Mesendoderm (in vitro differentiated cells): ENCODE measurements at regions not wholly inside any gene's neighbourhood (a gene's known extent, or its start where the extent isn't known, plus 50 kb on each side); places are given as distances from the start of the nearest gene placed in this dataset.

ENCODE experiments used
- DNase-seq: peaks from one replicate; pipeline ENCODE4 v3.0.0; 2013
- H2AK5ac ChIP-seq: 2 replicates; pipeline ENCODE4 v1.6.1; 2013; ENCODE audit warnings: low read length, inconsistent platforms
- H2BK120ac ChIP-seq: 2 replicates; pipeline ENCODE4 v1.6.1; 2013; ENCODE audit warnings: low read depth, mild to moderate bottlenecking, low read length, moderate library complexity, mixed read lengths
- H2BK15ac ChIP-seq: replicated peaks from 2 replicates; pipeline ENCODE4 v1.6.1; 2013; ENCODE audit warnings: low read depth, mild to moderate bottlenecking, moderate library complexity
- H2BK5ac ChIP-seq: 2 replicates; pipeline ENCODE4 v1.6.1; 2013; ENCODE audit warnings: low read length, inconsistent platforms
- H3K18ac ChIP-seq: 2 replicates; pipeline ENCODE4 v1.6.1; 2013; ENCODE audit warnings: mild to moderate bottlenecking, low read length, mixed read lengths
- H3K23ac ChIP-seq: one replicate; pipeline ENCODE4 v1.6.1; 2013; ENCODE audit warnings: low read length
- H3K27ac ChIP-seq: 2 replicates; pipeline ENCODE4 v1.5.1; 2013; ENCODE audit warnings: low read depth, mild to moderate bottlenecking, inconsistent platforms, low read length, moderate library complexity
- H3K27me3 ChIP-seq: 2 replicates; pipeline ENCODE4 v1.6.1; 2013; ENCODE audit warnings: low read length, control low read depth, mild to moderate bottlenecking, inconsistent platforms; ENCODE audit not compliant: insufficient read depth, poor library complexity
- H3K36me3 ChIP-seq: 2 replicates; pipeline ENCODE4 v1.6.1; 2013; ENCODE audit warnings: low read length, inconsistent platforms; ENCODE audit not compliant: control insufficient read depth, insufficient read depth
- H3K4ac ChIP-seq: one replicate; pipeline ENCODE4 v1.6.1; 2013; ENCODE audit warnings: low read depth, mild to moderate bottlenecking, low read length, moderate library complexity
- H3K4me1 ChIP-seq: 2 replicates; pipeline ENCODE4 v1.6.1; 2013; ENCODE audit warnings: low read depth, low read length, inconsistent platforms; ENCODE audit not compliant: control insufficient read depth
- H3K4me2 ChIP-seq: 2 replicates; pipeline ENCODE4 v1.6.1; 2013; ENCODE audit warnings: low read length
- H3K4me3 ChIP-seq: 2 replicates; pipeline ENCODE4 v1.5.1; 2013; ENCODE audit warnings: mild to moderate bottlenecking, low read length
- H3K56ac ChIP-seq: one replicate; pipeline ENCODE4 v1.6.1; 2013; ENCODE audit warnings: low read length
- H3K79me1 ChIP-seq: 2 replicates; pipeline ENCODE4 v1.6.1; 2013; ENCODE audit warnings: low read length, inconsistent platforms
- H3K79me2 ChIP-seq: 2 replicates; pipeline ENCODE4 v1.6.1; 2013; ENCODE audit warnings: mild to moderate bottlenecking, low read length; ENCODE audit not compliant: control insufficient read depth, insufficient read depth
- H3K9ac ChIP-seq: 2 replicates; pipeline ENCODE4 v1.6.1; 2013; ENCODE audit warnings: low read length, inconsistent platforms
- H4K5ac ChIP-seq: one replicate; pipeline ENCODE4 v1.6.1; 2013; ENCODE audit warnings: low read length
- H4K8ac ChIP-seq: one replicate; pipeline ENCODE4 v1.6.1; 2013; ENCODE audit warnings: low read depth, mild to moderate bottlenecking, control low read depth, low read length, moderate library complexity
- WGBS: extraction: QIAGEN DNeasy Blood & Tissue Kit; methylation state at CpG from one replicate; pipeline ENCODE4 v1.1.7; 2013; ENCODE audit warnings: low lambda C conversion rate, missing lambda C conversion rate; ENCODE audit not compliant: insufficient coverage; ENCODE audit errors: extremely low coverage; 5-methylcytosine and 5-hydroxymethylcytosine counted together

DNA sequence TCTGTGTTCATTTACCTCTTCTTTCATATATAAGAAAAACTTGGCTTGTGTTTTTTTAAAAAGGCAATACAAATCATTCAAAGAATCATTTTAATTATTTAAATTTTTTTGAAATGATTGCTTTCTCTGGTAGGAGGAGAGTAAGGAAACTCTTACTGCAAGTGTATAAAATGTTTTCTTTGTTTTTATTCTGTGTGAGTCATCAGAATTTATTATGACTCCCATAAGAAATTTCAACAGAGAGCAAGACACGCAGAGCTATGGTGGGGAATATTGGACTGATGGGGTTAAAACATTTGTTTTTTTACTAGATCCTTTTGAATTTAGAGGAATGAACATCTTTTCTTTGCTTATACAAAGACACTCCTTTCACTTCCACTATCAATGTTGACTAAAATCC lies 119.1 kb upstream of the ATXN7L3B start:
- WGBS = no CpG with 5 or more reads among the region's 1 CpG
- H3K9ac ChIP-seq = no peak overlapping the region
- no peak overlapping the region for H3K27ac ChIP-seq
- no peak overlapping the region for H2BK5ac ChIP-seq
- H3K27me3 ChIP-seq = no peaks in the 10 kb centered on the region
- no peaks in the 10 kb centered on the region for H3K79me2 ChIP-seq
- no peak for DNase-seq
- H3K56ac ChIP-seq = no peak overlapping the region
- H3K4me3 ChIP-seq = no peak overlapping the region
- no peak overlapping the region for H4K8ac ChIP-seq
- H4K5ac ChIP-seq = no peak overlapping the region
- H3K4me2 ChIP-seq = no peak overlapping the region
- no peak overlapping the region for H3K23ac ChIP-seq
- H3K4me1 ChIP-seq = no peaks in the 10 kb centered on the region
- H2AK5ac ChIP-seq = no peak overlapping the region
- no peaks in the 10 kb centered on the region for H3K36me3 ChIP-seq
- H3K4ac ChIP-seq = no peak overlapping the region
- H2BK15ac ChIP-seq = no peak overlapping the region
- H2BK120ac ChIP-seq = no peak overlapping the region
- H3K79me1 ChIP-seq = no peaks in the 10 kb centered on the region
- H3K18ac ChIP-seq = no peak overlapping the region

- Histone ChIP-seq H2BK5ac (no peak overlapping the region), H3K27ac (no peak overlapping the region), H3K18ac (no peak overlapping the region), H3K56ac (no peak overlapping the region), H3K79me1 (no peaks in the 10 kb centered on the region), H3K4me2 (no peak overlapping the region), H3K4me3 (no peak overlapping the region), H3K23ac (no peak overlapping the region), H3K4ac (no peak overlapping the region), H2BK120ac (no peak overlapping the region), H3K36me3 (no peaks in the 10 kb centered on the region), H3K9ac (no peak overlapping the region), H4K8ac (no peak overlapping the region), H4K5ac (no peak overlapping the region), H3K4me1 (no peaks in the 10 kb centered on the region), H3K27me3 (no peaks in the 10 kb centered on the region), H2BK15ac (no peak overlapping the region), H2AK5ac (no peak overlapping the region), H3K79me2 (no peaks in the 10 kb centered on the region)
- WGBS = no CpG with 5 or more reads among the region's 1 CpG
- DNase-seq = no peak
Measured at GRCh38 chr12:74424778-74425177, 112.9 kb upstream of the ATXN7L3B start.

DNA sequence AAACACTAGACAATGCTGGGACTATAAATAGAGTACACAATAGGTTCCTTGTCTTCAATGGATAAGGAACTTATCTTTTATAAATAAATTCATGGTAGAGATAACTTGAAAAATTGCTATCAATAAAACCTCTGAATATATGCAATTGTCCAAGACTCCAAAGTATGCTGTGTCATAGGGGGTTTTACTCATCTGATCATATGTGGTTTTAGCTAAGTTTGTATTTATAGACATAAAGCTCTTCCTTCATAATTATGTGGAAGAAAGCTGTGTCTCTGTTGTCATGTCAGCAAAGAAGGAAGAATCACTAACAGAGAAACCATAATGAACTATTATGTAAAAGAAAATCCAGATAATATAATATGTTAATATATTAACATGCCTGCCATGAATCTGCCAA lies 111.5 kb upstream of the ATXN7L3B start:
- H2BK15ac ChIP-seq = no peak overlapping the region
- no peak overlapping the region for H3K27ac ChIP-seq
- no peak overlapping the region for H3K9ac ChIP-seq
- no peak overlapping the region for H3K4ac ChIP-seq
- no peaks in the 10 kb centered on the region for H3K4me1 ChIP-seq
- no peak overlapping the region for H4K8ac ChIP-seq
- no peak overlapping the region for H3K4me3 ChIP-seq
- H3K79me1 ChIP-seq = no peaks in the 10 kb centered on the region
- no peak overlapping the region for H3K4me2 ChIP-seq
- H2BK5ac ChIP-seq = no peak overlapping the region
- no peaks in the 10 kb centered on the region for H3K36me3 ChIP-seq
- no peak overlapping the region for H2BK120ac ChIP-seq
- DNase-seq = no peak
- no peaks in the 10 kb centered on the region for H3K27me3 ChIP-seq
- H4K5ac ChIP-seq = no peak overlapping the region
- no peak overlapping the region for H3K23ac ChIP-seq
- no peak overlapping the region for H3K56ac ChIP-seq
- no peak overlapping the region for H3K18ac ChIP-seq
- no peak overlapping the region for H2AK5ac ChIP-seq
- no peaks in the 10 kb centered on the region for H3K79me2 ChIP-seq

DNA sequence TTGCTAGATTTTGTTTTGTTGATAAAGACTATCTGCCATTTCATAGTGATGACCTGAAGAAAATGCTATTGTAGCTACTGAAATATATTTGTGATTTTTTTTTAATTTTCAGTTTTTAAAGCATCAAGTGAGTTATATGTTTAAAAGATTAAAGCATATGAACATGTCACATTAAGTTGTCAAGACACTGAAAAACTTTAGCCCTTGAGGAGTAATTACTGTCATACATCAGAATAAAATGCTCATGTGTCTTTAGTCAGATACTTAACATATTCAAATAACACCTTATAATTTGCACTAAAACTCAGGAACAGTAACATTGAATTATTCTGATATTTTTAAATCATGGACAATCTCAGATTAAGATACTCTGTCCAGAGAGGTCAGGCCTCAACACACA lies 108.1 kb upstream of the ATXN7L3B start:
- H3K79me2 ChIP-seq = no peaks in the 10 kb centered on the region
- no peak overlapping the region for H4K5ac ChIP-seq
- no peak overlapping the region for H3K4ac ChIP-seq
- DNase-seq = no peak
- no peak overlapping the region for H3K9ac ChIP-seq
- no peak overlapping the region for H2AK5ac ChIP-seq
- no peak overlapping the region for H3K27ac ChIP-seq
- no peak overlapping the region for H3K4me2 ChIP-seq
- H2BK5ac ChIP-seq = no peak overlapping the region
- no peaks in the 10 kb centered on the region for H3K36me3 ChIP-seq
- H3K4me1 ChIP-seq = no peaks in the 10 kb centered on the region
- no peak overlapping the region for H3K23ac ChIP-seq
- H3K18ac ChIP-seq = no peak overlapping the region
- no peak overlapping the region for H2BK120ac ChIP-seq
- no peak overlapping the region for H4K8ac ChIP-seq
- H3K79me1 ChIP-seq = no peaks in the 10 kb centered on the region
- no peak overlapping the region for H3K56ac ChIP-seq
- H3K27me3 ChIP-seq = no peaks in the 10 kb centered on the region
- no peak overlapping the region for H3K4me3 ChIP-seq
- no peak overlapping the region for H2BK15ac ChIP-seq

DNA sequence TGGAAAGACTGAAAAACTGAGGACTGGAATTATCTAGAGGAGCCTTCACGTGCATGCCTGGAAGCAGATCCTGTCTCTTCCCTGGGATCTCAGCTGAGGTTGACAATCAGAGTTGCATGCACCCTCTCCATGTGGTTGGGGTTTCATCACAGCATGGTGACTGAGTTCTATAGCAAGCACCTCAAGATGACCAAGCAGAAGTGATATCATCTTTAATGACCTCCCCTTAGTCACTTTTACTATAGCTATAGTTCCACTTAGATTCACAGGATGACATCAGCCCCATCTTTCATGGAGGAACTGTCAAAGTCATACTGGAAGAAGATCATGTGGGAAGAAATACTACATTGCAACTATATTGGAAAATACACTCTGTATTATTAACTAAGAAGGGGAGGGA lies 105.8 kb upstream of the ATXN7L3B start:
- H2BK15ac ChIP-seq = no peak overlapping the region
- no peak overlapping the region for H3K4me3 ChIP-seq
- H3K79me1 ChIP-seq = no peaks in the 10 kb centered on the region
- no peak overlapping the region for H4K5ac ChIP-seq
- H2BK120ac ChIP-seq = no peak overlapping the region
- H3K4me2 ChIP-seq = no peak overlapping the region
- no peak overlapping the region for H4K8ac ChIP-seq
- H2BK5ac ChIP-seq = no peak overlapping the region
- no peak overlapping the region for H3K27ac ChIP-seq
- no peak overlapping the region for H3K4ac ChIP-seq
- no peaks in the 10 kb centered on the region for H3K4me1 ChIP-seq
- no peak overlapping the region for H3K23ac ChIP-seq
- H3K27me3 ChIP-seq = no peaks in the 10 kb centered on the region
- no peak for DNase-seq
- H3K79me2 ChIP-seq = no peaks in the 10 kb centered on the region
- no peak overlapping the region for H3K56ac ChIP-seq
- H2AK5ac ChIP-seq = no peak overlapping the region
- no peaks in the 10 kb centered on the region for H3K36me3 ChIP-seq
- no peak overlapping the region for H3K18ac ChIP-seq
- H3K9ac ChIP-seq = no peak overlapping the region
- WGBS = no CpG with 5 or more reads among the region's 1 CpG

DNA sequence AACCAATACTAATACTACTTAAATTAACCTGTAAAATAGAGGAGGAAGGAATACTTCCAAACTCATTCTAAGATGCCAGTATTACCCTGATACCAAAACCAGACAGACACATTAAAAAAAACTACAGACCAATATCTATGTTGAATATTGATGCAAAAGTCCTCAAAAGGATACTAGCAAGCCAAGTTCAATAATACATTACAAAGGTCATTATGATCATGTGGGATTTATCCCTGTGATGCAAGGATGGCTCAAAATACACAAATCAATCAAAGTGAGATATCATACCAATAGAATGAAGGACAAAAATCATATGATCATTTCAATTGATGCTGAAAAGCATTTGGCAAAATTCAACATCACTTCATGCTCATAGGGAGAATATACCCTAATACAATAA lies 97.2 kb upstream of the ATXN7L3B start:
- Histone ChIP-seq H4K5ac (no peak overlapping the region), H3K4me1 (no peaks in the 10 kb centered on the region), H3K18ac (no peak overlapping the region), H3K27me3 (no peaks in the 10 kb centered on the region), H2BK5ac (no peak overlapping the region), H3K79me1 (no peaks in the 10 kb centered on the region), H3K56ac (no peak overlapping the region), H3K4me2 (no peak overlapping the region), H3K27ac (no peak overlapping the region), H2BK15ac (no peak overlapping the region), H2AK5ac (no peak overlapping the region), H3K79me2 (no peaks in the 10 kb centered on the region), H3K23ac (no peak overlapping the region), H4K8ac (no peak overlapping the region), H3K4me3 (no peak overlapping the region), H3K4ac (no peak overlapping the region), H2BK120ac (no peak overlapping the region), H3K36me3 (no peaks in the 10 kb centered on the region), H3K9ac (no peak overlapping the region)
- no peak for DNase-seq
